ENCODE measurements at regions not wholly inside any gene's neighbourhood (a gene's known extent, or its start where the extent isn't known, plus 50 kb on each side); places are given as distances from the start of the nearest gene placed in this dataset.
A peak's percentile ranks its signal among the peaks of the same experiment; 100 is the strongest.

DNA sequence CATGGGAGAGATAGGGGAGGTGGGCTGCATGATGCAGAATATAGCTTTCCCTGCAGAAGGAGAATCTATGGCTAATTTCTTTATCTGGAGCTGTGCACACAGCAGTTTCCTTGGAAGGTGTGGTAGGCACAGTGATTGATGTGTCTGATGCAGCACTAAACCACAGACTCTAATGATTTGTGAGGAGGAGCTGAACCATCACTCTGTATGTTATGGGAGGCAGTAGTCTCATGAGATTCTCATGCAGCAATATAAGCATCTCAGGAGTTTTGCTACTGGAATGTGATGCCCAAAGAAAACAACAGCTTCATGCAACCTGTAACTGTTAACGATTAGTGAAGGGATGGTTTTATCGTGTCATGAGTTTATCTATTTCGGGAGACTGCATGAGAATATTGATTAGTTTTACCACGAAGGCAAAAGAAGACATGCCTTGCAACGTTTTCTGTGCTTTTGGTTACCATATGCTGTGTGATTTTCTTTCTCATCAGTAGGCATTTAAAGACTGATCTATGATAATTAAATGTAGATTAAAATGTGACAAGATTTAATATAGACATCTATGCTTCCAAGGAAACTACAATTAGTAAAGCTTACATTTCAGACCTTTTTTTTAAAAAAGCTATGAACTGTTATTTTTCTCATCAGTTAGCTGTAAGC is 286.8 kb downstream of the ARL6IP6 start:
- DNase-seq (ENCODE audit: low spot score) = no peak

DNA sequence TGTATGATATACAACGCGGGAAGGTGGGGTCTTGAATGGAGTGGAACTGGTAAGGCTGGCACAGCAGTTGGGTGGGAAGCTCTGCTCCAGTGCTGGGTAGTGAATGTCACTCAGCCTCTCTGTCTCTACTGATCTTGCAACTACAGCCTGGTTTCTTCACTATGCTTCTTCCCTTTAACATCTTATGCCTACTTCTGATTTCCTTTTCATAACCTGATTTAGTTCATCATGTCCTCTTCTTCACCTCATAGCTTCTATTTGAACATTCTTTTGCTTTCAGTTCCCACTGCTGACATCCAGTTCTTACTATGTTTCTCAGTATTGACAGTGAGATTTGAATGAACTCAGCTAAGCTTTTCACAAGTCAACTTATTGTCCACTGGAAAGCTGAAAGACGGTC is 286.2 kb downstream of the ARL6IP6 start:
- no peak for DNase-seq (ENCODE audit: low spot score)

DNA sequence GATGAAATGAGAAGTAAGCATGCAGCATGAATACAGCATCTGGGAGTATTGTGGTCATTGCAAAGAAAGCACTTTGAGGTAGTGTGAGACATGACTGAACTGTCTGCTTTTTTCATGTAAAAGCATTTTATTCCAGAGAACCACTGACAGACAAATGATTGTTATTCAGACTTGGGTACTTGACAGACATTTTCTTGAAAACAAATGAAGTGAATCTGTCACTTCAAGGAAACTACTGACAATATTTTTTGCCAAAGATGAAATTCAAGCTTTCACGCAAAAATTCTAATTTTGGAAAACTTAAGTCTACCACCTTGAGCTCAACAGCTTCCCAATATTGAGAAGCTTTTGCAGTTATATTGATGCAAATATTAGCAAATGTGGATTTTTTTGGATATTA is 255.7 kb downstream of the ARL6IP6 start:
- no peak for DNase-seq (ENCODE audit: low spot score)

DNA sequence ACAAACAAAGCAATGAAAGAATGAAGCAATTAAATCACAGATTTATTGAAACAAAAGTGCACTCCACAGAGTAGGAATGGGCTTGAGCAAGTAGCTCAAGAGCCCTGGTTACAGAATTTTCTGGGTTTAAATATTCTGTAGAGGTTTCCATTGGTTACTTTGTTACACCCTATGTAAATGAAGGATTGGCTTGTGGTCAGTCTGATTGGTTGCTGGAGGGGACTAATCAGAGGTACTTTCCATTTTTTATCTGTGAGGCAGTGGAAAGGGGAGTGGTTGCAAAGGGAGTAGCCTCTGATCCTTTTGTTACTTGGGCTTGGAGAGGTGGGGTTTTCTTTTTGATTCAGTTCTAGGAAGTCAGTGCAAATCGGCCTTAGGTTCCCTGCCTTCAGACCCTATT is 253.3 kb downstream of the ARL6IP6 start:
- DNase-seq (ENCODE audit: low spot score) = no peak

DNA sequence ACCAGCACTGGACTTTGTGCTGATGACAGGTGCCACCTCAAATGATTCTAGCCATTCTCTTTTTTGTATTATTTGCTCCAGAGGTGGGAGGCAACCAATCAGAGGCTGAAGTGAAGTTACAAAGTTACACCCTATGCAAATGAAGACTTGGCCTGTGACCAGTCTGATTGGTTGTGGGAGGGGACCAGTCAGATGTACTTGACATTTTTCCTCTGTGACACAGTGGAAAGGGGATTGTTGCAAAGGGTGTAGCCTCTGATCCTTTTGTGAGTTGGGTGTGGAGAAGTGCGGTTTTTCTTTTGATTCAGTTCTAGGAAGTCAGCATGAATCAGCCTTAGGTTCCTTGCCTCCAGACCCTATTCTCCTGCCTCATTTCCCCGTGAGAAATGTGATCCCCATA is 244.0 kb downstream of the ARL6IP6 start:
- DNase-seq (ENCODE audit: low spot score) = no peak

DNA sequence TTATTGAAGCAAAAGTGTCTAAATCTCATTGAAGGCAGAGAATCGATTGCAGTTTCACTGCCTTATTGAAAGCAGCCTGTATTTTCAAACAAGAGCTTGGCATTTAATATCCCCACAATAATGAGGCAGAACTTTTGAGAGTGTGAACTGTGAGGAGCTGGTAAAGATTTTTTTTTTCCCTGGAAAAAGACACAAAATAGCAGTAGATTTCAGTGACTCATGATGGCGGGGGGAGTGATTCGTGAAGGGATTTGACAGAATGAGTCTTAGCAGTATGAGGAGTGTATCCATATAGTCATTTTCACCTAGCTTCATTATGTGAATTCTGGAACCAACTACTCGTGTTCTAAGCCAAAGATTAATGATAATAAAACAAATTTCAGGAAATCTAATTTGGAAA is 242.9 kb downstream of the ARL6IP6 start:
- DNase-seq (ENCODE audit: low spot score) = no peak

DNA sequence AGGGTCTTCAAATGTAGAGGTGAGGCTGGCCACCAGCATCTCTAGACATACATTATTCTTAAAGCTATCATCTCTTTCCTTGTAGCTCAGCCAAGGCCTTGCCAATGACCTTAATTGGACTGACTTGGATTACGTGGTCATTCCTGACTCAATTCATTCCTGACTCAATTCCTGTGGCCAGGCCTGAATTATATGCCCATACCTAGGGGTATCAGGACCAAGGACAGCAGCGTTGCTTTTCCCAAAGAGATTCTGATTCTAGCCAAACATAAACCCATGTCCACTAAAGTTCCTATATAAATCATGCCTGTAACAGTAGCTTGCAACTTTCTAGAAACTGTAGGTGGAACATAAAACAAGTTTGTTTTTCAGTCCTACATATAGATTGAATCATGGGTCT is 231.7 kb downstream of the ARL6IP6 start:
- no peak for DNase-seq (ENCODE audit: low spot score)

DNA sequence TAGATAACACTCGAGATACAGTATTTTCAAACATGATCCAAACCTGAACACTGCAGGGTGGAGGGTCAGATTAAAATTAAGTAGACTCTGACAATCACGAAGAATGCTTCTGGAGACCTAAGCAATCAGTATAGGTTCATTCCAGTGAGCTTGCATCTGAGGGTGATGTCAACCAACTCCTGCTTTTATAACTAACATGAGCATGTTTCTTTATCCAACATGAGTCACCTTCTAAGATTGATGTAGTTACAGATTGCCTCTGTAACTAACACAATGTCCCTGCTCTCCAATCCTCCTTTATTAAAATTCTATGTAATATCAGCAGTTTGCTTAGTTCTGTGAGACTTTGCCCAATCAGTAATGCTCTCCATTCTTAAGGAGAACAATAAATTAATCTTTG is 225.7 kb downstream of the ARL6IP6 start:
- no peak for DNase-seq (ENCODE audit: low spot score)

DNA sequence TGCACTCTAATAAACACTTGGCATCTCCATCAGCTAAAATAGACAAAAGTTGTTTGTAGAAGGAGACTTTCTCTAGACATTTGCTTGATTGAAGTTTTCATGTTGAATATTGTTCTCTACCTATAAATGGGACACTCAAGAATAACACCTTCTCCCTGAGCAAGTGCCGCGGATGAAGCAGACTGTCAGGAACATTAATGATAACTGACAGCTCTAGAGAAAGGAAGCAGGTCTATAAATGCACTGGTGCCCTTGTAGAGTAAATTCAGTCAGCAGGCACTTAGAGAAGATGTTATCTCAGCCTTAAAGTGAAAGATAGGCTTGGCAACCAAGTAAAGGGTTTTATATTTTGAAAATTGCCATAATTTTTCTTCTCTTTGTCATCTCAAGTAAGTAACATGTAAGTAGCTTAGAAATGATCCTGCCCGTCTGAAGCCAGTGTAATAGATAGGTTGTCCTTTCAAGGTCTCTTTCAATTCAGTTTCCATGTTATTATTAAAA is 224.6 kb downstream of the ARL6IP6 start:
- no peak for DNase-seq (ENCODE audit: low spot score)

DNA sequence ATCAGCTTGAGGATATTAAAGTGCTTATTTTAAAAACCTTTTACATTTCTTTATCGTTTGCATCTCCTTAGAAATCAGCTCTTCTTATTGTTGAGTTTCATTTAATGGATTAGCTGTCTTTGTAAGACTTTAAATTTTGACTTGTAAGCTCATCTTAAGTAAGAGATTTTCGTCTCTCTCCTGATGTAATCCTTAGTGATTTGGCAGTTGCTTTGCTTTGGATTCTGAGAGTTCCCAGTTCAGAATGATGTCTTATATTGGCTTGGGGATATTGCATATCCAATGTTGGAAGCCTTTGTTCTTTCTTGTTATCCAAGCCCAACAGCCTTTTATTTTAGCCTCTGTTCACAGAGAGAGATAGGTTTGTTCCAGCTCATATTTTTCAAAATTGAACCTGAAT is 212.1 kb downstream of the ARL6IP6 start:
- DNase-seq (ENCODE audit: low spot score) = no peak

DNA sequence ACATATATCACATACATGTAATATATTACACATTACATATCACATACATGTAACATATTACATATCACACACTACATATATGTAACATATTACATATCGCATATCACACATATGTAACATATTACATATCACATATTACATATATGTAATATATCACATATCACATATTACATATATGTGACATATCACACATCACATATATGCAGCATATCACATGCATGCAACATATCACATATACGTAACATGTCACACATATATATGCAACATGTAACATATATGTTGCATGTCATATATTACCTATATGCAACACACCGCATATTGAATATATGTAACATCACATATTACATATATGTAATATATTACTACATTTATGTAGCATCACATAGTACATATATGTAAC is 211.2 kb downstream of the ARL6IP6 start:
- DNase-seq (ENCODE audit: low spot score) = no peak

DNA sequence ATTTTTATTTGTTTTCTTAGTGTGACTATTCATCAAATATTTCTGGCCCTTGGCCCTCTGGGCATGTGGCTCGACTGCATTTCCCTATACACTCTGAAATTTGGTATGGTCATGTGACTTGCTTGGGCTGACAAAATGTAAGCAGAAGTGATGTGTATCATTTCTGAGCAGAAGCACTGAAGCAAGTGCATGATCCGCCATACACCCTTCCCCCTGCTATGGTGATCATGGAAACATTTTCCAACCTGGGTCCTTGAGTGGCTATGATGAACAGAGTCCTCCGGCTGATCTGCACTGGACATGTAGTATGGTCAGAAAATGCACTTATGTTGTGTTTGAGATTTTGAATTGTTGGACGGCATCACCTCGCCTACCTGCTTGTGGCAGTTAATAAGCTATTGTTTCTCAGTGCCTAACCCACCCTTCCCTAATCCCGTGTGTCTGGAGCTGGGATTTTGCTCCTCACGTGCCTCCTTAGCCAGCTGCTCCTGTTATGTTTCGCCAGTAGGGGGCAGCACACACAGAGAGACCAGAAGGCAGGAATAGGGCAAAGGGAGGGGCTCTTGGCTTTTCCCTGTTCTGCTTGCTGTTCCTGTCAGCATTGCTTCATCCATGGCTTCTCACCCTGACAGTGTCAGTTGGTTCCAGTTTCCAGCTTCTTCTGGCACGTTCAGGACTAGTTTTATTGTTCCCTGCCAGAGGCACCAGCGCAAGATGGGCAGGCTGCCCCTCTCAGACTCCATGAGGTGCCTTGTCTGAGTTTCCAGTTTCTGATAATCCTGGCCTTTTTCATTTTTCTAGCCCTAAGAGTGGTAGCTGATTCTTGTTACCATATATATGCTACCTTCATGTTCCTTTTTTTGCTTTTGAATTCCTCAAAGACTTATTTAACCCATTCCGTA is 207.4 kb downstream of the ARL6IP6 start:
- peak; percentile 53 for DNase-seq (ENCODE audit: low spot score)

DNA sequence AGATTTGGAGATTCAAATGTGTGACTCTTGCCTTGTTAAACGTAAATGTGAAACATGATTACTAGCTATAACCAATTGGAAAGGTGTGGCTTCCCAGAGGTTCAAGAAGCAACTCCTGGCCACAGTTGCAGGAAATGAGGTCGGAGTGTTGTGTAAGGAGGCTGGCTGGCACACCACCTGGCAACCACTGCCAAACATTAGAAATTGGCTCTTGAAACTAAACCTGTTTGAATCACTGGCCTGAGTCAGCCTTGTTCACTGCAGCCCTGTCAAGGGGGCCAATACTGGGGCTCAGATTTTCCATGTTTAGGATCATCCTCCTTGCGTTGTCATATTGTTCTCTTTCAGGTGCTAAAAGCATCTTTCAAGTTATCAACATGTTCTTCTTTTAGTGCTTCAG is 206.3 kb downstream of the ARL6IP6 start:
- no peak for DNase-seq (ENCODE audit: low spot score)

DNA sequence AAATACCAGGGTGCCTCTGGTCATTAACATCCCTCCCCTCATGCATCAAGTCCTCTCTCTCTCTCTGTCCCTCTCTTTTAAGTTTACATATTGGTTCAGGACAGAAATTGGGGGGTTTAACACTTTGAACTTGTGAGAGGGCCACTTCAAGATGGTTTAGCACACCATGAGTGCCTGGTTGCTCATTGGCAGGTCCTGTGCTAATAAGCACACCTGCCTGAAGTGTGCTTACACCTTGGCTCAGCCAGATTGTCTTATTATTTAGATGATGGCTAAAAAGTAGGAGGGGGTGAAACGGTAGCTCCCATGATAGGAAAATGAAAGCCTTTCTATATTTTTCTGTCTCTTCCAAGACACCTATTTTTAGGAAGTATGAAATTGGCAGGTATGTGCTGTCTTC is 205.8 kb downstream of the ARL6IP6 start:
- no peak for DNase-seq (ENCODE audit: low spot score)

DNA sequence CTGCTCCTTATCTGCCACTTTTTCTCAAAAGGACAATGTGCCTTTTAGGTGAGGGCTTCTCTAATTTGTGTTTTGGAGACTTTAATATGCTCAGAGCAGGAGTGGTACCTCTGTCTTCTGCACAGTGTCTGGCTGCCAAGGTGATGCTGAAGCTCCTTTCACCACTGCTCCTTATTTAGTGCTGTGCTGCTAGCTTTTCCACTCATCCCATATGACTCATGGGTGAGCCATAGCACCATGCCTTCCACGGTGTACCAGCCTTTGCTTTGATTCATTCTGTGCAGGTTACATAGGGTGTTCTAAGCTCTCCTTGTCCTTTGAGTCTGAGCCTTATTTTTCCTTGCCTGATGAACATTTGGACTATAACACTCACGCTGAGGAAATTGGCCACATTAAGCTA is 202.4 kb downstream of the ARL6IP6 start:
- no peak for DNase-seq (ENCODE audit: low spot score)

DNA sequence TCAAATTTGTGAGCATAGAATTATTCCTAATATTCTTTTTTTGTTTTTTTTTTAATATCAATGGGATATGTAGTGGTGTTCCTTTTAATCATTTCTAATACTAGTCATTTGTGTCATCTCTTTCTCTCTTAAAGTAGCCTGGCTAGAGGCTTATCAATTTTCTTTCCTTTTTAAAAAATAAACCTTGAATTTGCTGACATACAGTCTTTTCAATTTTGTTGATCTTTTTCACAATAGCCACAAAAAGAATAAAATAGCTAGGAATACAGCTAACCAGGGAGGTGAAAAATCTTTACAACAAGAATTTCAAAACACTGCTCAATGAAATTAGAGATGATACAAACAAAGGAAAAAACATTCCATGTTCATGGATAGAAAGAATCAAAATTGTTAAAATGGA is 192.6 kb downstream of the ARL6IP6 start:
- DNase-seq (ENCODE audit: low spot score) = no peak

DNA sequence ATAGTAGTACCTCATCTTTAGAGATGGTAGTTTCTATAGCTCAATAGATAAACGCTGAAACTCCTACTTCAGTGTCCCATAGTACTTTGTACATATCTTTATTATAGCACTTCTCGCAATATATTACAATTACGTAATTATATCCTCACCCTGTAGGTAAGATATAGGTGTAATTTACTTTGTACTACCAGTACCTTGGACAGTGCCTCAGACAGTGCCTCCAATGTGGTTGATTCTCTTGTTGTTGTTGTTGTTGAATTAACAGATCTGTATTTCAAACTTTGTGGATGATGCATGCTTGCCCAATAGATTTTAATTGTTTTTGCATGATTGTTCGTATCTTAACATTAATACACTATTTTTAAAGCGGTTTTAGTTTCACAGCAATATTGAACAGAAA is 188.6 kb downstream of the ARL6IP6 start:
- no peak for DNase-seq (ENCODE audit: low spot score)

DNA sequence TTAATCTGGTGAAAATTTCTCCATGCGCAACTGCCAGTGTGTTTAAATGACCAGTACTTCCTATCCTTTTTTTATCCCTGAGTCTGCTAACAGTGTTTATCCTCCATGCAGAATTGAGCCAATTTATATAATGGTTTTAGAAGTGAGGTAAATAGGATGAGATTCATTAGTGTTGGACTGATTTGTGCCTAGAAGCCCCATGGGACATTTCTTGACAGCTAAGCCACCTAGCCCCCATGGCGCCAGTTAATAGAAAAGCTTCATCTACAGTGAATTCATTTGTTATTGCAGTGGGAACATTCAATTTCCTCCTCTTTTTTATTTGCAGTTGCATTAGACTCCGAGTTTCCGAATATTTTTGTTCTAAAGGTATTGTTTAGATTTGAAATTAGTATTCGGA is 175.6 kb downstream of the ARL6IP6 start:
- no peak for DNase-seq (ENCODE audit: low spot score)

DNA sequence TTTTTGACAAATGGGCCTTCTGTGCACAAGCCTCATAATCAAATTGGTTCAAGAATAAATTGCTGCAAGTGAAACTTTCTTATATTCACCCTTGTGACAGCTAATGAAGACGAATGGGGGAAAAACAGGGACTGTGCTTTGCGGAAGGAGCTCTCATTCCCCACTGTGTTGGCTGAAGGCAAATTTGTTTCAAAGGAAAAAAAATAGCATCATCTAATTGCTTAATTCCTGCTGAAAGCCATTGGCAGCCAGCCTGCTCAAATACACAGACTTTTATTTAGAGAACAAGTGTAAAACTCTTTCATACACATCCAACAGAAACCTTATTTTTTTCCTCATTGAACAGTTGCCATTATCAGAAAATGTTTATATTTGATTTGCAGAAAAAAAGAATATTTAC is 172.3 kb downstream of the ARL6IP6 start:
- no peak for DNase-seq (ENCODE audit: low spot score)

DNA sequence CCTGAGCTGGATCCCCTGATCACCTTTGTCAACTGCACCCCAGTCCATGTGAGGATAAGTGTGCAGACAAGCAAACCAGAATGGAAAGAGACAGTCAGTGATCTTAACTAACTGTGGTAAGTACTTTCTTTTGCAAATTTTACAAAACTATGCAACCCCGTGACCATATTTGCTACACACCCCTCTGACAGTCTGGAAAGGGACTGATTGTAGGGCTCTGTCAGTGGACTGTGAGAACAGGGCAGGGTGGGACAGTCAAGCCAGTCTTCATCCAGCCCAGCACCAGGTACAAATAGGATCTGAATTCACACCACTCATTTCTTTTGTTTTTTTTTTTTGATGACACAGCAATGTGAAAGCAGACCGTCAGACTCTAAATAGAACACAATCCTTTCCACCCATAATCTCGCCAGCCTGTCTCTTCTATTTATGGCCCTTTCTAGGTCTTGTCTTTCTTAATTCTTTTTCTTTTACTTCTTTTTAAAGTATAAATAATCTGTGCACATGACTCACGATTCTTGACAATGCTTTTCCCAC is 165.6 kb downstream of the ARL6IP6 start:
- no peak for DNase-seq (ENCODE audit: low spot score)

DNA sequence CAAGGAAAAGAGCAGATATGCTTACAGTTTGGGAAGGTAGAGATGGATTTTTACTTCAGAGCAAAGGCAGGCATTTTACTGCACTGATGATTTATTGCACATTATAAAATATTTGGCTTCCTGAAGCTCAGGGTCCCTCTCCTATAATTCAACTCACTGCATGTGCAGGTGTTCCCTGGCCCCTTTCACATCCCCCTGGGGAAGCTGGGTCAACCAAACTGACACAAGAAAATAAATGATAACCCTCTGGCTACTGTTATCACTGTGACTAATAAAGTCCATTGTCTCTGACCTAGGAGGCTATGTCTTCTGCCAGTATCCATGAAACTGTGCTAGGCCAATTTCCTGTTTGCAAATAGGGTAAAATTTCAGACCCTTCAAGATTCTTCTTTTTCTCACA is 163.1 kb downstream of the ARL6IP6 start:
- no peak for DNase-seq (ENCODE audit: low spot score)

DNA sequence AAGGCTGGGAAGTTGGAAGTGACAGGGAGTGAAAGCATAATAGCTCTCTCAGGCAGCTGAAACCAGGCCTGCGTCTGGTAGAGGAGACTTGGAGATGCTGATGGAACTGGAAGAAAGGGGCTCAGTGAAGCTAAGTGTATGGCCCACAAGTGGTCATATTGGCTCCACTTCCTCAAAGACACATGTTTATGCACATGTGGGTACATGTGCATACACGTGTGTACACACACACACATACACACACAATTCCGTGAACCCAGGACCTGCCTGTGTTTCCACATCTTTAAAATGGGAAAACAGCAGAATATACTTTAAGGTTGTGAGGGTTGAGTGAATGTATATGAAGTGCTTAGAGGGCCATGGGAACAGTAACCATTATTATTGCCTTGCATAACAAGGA is 160.9 kb downstream of the ARL6IP6 start:
- no peak for DNase-seq (ENCODE audit: low spot score)
